Activated CD4-positive, CD25-positive, alpha-beta regulatory T cell treated with anti-CD3 and anti-CD28 coated beads, Interleukin-2, amount 50 U/mL, for 24 hours (primary cell): ENCODE measurements at regions not wholly inside any gene's neighbourhood (a gene's known extent, or its start where the extent isn't known, plus 50 kb on each side); places are given as distances from the start of the nearest gene placed in this dataset.

Source experiments
- ATAC-seq, 2 donors: fragments of 150-1000 bp; cut with Tn5 transposase; one replicate each; pipeline ENCODE4 v1.10.0; 2021; ENCODE audit warnings: mild to moderate bottlenecking in 1 of 2, moderate library complexity in 1 of 2

- no peak for ATAC-seq
These were observed 95.5 kb downstream of the FAM204A start for GRCh38 chr10:118246332-118247295.

GRCh38 chr10:118243907-118244306 lies 98.2 kb downstream of the FAM204A start:
- ATAC-seq, result no peak

- ATAC-seq, result no peak
These were observed 100.6 kb downstream of the FAM204A start for GRCh38 chr10:118241229-118242137.

GRCh38 chr10:118239236-118239630 lies 102.9 kb downstream of the FAM204A start:
- no peak for ATAC-seq

- ATAC-seq, result no peak
These were observed 103.4 kb downstream of the FAM204A start for GRCh38 chr10:118238573-118239235.

- no peak for ATAC-seq
These were observed 104.2 kb downstream of the FAM204A start for GRCh38 chr10:118237930-118238329.

GRCh38 chr10:118234683-118235082 lies 107.4 kb downstream of the FAM204A start:
- ATAC-seq, result no peak

GRCh38 chr10:118220346-118220850 lies 121.7 kb downstream of the FAM204A start:
- ATAC-seq, result no peak

- ATAC-seq, result no peak
These were observed 123.6 kb downstream of the FAM204A start for GRCh38 chr10:118218562-118218961.

GRCh38 chr10:118216571-118217170 lies 125.5 kb downstream of the FAM204A start:
- no peak for ATAC-seq

GRCh38 chr10:118216020-118216419 lies 126.1 kb downstream of the FAM204A start:
- ATAC-seq, result no peak

- ATAC-seq, result no peak
These were observed 127.3 kb downstream of the FAM204A start for GRCh38 chr10:118214776-118215175.

- no peak for ATAC-seq
These were observed 128.7 kb downstream of the FAM204A start for GRCh38 chr10:118213436-118213835.

GRCh38 chr10:118210276-118210675 lies 131.8 kb downstream of the FAM204A start:
- no peak for ATAC-seq

GRCh38 chr10:118209215-118209614 lies 132.9 kb downstream of the FAM204A start:
- ATAC-seq, result no peak

- ATAC-seq, result no peak
These were observed 134.6 kb downstream of the FAM204A start for GRCh38 chr10:118207470-118208007.

GRCh38 chr10:118204292-118204943 lies 137.7 kb downstream of the FAM204A start:
- ATAC-seq, result no peak

- no peak for ATAC-seq
These were observed 138.7 kb downstream of the FAM204A start for GRCh38 chr10:118203461-118203860.

GRCh38 chr10:118195729-118196128 lies 146.4 kb downstream of the FAM204A start:
- no peak for ATAC-seq

- no peak for ATAC-seq
These were observed 146.9 kb upstream of the RAB11FIP2 start for GRCh38 chr10:118193642-118194041.

GRCh38 chr10:118181021-118181420 lies 134.3 kb upstream of the RAB11FIP2 start:
- no peak for ATAC-seq
